SK-N-SH (cell line): ENCODE measurements at regions not wholly inside any gene's neighbourhood (a gene's known extent, or its start where the extent isn't known, plus 50 kb on each side); places are given as distances from the start of the nearest gene placed in this dataset.

Source experiments
- CTCF ChIA-PET: fragments of 300-600, 350-600 bp; formaldehyde crosslinking; extraction: SDS; loops from one replicate; lab custom pipeline; 2021; lab: Yijun Ruan, JAX
- POLR2A ChIA-PET: fragments of 350-600 bp; sonication (Branson Sonifier 250); formaldehyde crosslinking; extraction: SDS; loops from one replicate; lab custom pipeline; 2020; ENCODE audit warnings: antibody characterized with exemption, inconsistent platforms; lab: Yijun Ruan, JAX
- DNase-seq: peaks from one replicate; pipeline ENCODE4 v3.0.0; 2012
- H2AFZ ChIP-seq: fragments of 200-600 bp; sonication (generic); 2 replicates; pipeline ENCODE4 v1.8.1; 2016; ENCODE audit warnings: antibody characterized with exemption, mild to moderate bottlenecking, low read depth
- H3F3A ChIP-seq: fragments of 200-600 bp; sonication (generic); replicated peaks from 2 replicates; pipeline ENCODE3; 2016; ENCODE audit warnings: antibody characterized with exemption, mild to moderate bottlenecking; ENCODE audit not compliant: insufficient read depth
- H3K27ac ChIP-seq, 2 experiments: fragments of 200-500 bp in 1 of 2; fragments of 200-600 bp in 1 of 2; sonication (Bioruptor generic) in 1 of 2; sonication (generic), shearing (Covaris generic) in 1 of 2; 2 replicates each; pipeline versions ENCODE4 v1.5.1 to v1.6.1; 2014 to 2016; ENCODE audit warnings: low read depth in 2 of 2, inconsistent platforms in 1 of 2, low read length in 1 of 2, mild to moderate bottlenecking in 1 of 2, mixed read lengths in 1 of 2
- H3K27me3 ChIP-seq: fragments of 200-600 bp; sonication (generic), shearing (Covaris generic); 2 replicates; pipeline ENCODE4 v1.6.1; 2016; ENCODE audit warnings: mixed run types; ENCODE audit not compliant: insufficient read depth
- H3K36me3 ChIP-seq, 2 experiments: fragments of 200-500 bp in 1 of 2; fragments of 200-600 bp in 1 of 2; sonication (Bioruptor generic) in 1 of 2; sonication (generic) in 1 of 2; replicated peaks in 1 of 2; 2 replicates each; pipeline versions ENCODE3 to v1.5.1; 2014 to 2016; ENCODE audit warnings: low read length in 1 of 2, mild to moderate bottlenecking in 1 of 2; ENCODE audit not compliant: insufficient read depth in 2 of 2, control insufficient read depth in 1 of 2
- H3K4me1 ChIP-seq, 2 experiments: fragments of 200-500 bp in 1 of 2; fragments of 200-600 bp in 1 of 2; sonication (Bioruptor generic) in 1 of 2; sonication (generic), shearing (Covaris generic) in 1 of 2; 2 replicates each; pipeline versions ENCODE4 v1.5.1 to v1.6.1; 2014 to 2016; ENCODE audit warnings: low read depth in 1 of 2, low read length in 1 of 2, mixed run types in 1 of 2; ENCODE audit not compliant: insufficient read depth in 2 of 2, control insufficient read depth in 1 of 2
- H3K4me2 ChIP-seq: fragments of 200-600 bp; sonication (generic), shearing (Covaris generic); 2 replicates; pipeline ENCODE4 v1.6.1; 2017; ENCODE audit warnings: mixed run types
- H3K4me3 ChIP-seq, 2 experiments: fragments of 200-500 bp in 1 of 2; fragments of 200-600 bp in 1 of 2; sonication (Bioruptor generic) in 1 of 2; sonication (generic), shearing (Covaris generic) in 1 of 2; 2 replicates each; pipeline versions ENCODE4 v1.5.1 to v1.8.1; 2014 to 2016; ENCODE audit warnings: low read depth in 2 of 2, inconsistent platforms in 1 of 2, low read length in 1 of 2, mild to moderate bottlenecking in 1 of 2, mixed read lengths in 1 of 2, moderate library complexity in 1 of 2
- H3K79me2 ChIP-seq: fragments of 200-600 bp; sonication (generic); 2 replicates; pipeline ENCODE4 v1.8.1; 2017; ENCODE audit warnings: mild to moderate bottlenecking; ENCODE audit not compliant: insufficient read depth
- H3K9ac ChIP-seq: fragments of 200-600 bp; sonication (generic); 2 replicates; pipeline ENCODE4 v1.6.1; 2017; ENCODE audit warnings: mixed run types
- H3K9me2 ChIP-seq: fragments of 200-600 bp; sonication (generic); 2 replicates; pipeline ENCODE4 v1.6.1; 2017; ENCODE audit warnings: mixed run types
- H3K9me3 ChIP-seq: fragments of 200-600 bp; sonication (generic); 2 replicates; pipeline ENCODE4 v1.6.1; 2017; ENCODE audit warnings: mixed run types, mild to moderate bottlenecking, moderate library complexity
- H4K20me1 ChIP-seq: fragments of 200-600 bp; sonication (generic); 2 replicates; pipeline ENCODE4 v1.6.1; 2017; ENCODE audit warnings: mild to moderate bottlenecking, mixed run types; ENCODE audit not compliant: insufficient read depth
- ELF1 ChIP-seq: IDR thresholded peaks from 2 replicates; pipeline ENCODE4 v1.4.0; 2012
- EZH2phosphoT487 ChIP-seq: fragments of 200-600 bp; sonication (generic); IDR thresholded peaks from 2 replicates; pipeline ENCODE4 v1.6.1; 2017; ENCODE audit warnings: low read depth, mixed run types, mild to moderate bottlenecking, antibody characterized with exemption, moderate library complexity, borderline replicate concordance
- FOSL2 ChIP-seq: IDR thresholded peaks from 2 replicates; pipeline ENCODE4 v1.4.0; 2012; ENCODE audit warnings: low read depth, mild to moderate bottlenecking, moderate library complexity, borderline replicate concordance
- FOXJ3 ChIP-seq: sonication (generic); formaldehyde crosslinking; IDR thresholded peaks from 2 replicates; pipeline ENCODE4 v1.5.1; 2020; ENCODE audit warnings: mild to moderate bottlenecking, missing genetic modification reagents
- FOXM1 ChIP-seq: IDR thresholded peaks from 2 replicates; pipeline ENCODE4 v1.4.0; 2012; ENCODE audit warnings: low read depth, mild to moderate bottlenecking
- GATA2 ChIP-seq: sonication (generic); formaldehyde crosslinking; IDR thresholded peaks from 2 replicates; pipeline ENCODE4 v1.5.0; 2020; ENCODE audit warnings: mild to moderate bottlenecking, missing genetic modification reagents
- JUND ChIP-seq: IDR thresholded peaks from 2 replicates; pipeline ENCODE4 v1.4.0; 2012
- MAX ChIP-seq: IDR thresholded peaks from 2 replicates; pipeline ENCODE4 v1.4.0; 2012; ENCODE audit warnings: low read depth
- NFIC ChIP-seq: IDR thresholded peaks from 2 replicates; pipeline ENCODE4 v1.4.0; 2012; ENCODE audit warnings: borderline replicate concordance
- REST ChIP-seq: IDR thresholded peaks from 2 replicates; pipeline ENCODE4 v1.6.1; 2012; ENCODE audit warnings: mild to moderate bottlenecking, low read depth, low read length, moderate library complexity
- RFX5 ChIP-seq: IDR thresholded peaks from 2 replicates; pipeline ENCODE4 v1.6.1; 2012; ENCODE audit warnings: mild to moderate bottlenecking, improper control_type of control experiment, low read length
- RXRA ChIP-seq: IDR thresholded peaks from 2 replicates; pipeline ENCODE4 v1.4.0; 2012; ENCODE audit warnings: low read depth, mild to moderate bottlenecking, borderline replicate concordance
- SIN3A ChIP-seq: IDR thresholded peaks from 2 replicates; pipeline ENCODE4 v1.6.1; 2012; ENCODE audit warnings: low read depth, mild to moderate bottlenecking, low read length, moderate library complexity, borderline replicate concordance
- SMC3 ChIP-seq: IDR thresholded peaks from 2 replicates; pipeline ENCODE4 v1.6.1; 2012; ENCODE audit warnings: low read depth, low read length, improper control_type of control experiment
- TEAD4 ChIP-seq: IDR thresholded peaks from 2 replicates; pipeline ENCODE4 v1.4.0; 2012; ENCODE audit warnings: mild to moderate bottlenecking, borderline replicate concordance; ENCODE audit not compliant: insufficient read depth
- YY1 ChIP-seq: IDR thresholded peaks from 2 replicates; pipeline ENCODE4 v1.4.0; 2012; ENCODE audit warnings: low read depth, mild to moderate bottlenecking
- ZBTB33 ChIP-seq: IDR thresholded peaks from 2 replicates; pipeline ENCODE4 v1.4.0; 2012; ENCODE audit warnings: low read depth, borderline replicate concordance
- WGBS: methylation state at CpG from one replicate; pipeline ENCODE4 v1.1.6; 2017; ENCODE audit warnings: low lambda C conversion rate; 5-methylcytosine and 5-hydroxymethylcytosine counted together

- Histone ChIP-seq H3K27ac (no peak overlapping the region), H3K79me2 (no peaks in the 10 kb centered on the region), H3F3A (peaks cover 4% of the 10 kb centered on the region), H3K36me3 (no peaks in the 10 kb centered on the region), H4K20me1 (no peaks in the 10 kb centered on the region), H3K4me2 (no peak overlapping the region), H3K27me3 (no peaks in the 10 kb centered on the region), H2AFZ (no peak overlapping the region), H3K9me3 (no peaks in the 10 kb centered on the region), H3K9me2 (no peaks in the 10 kb centered on the region), H3K9ac (no peak overlapping the region), H3K4me3 (no peak overlapping the region), H3K4me1 (no peaks in the 10 kb centered on the region)
- no peak for DNase-seq
- CTCF ChIA-PET: no interaction called here
- POLR2A ChIA-PET: no interaction called here
- no peak for TF ChIP-seq YY1
- no peak for TF ChIP-seq FOSL2
- no peak for TF ChIP-seq ELF1
- TF ChIP-seq SMC3: no peak
- TF ChIP-seq FOXJ3 (CRISPR knock-in tag): no peak
- TF ChIP-seq GATA2 (CRISPR knock-in tag): no peak
- no peak for TF ChIP-seq FOXM1
- TF ChIP-seq RFX5: no peak
- no peak for TF ChIP-seq ZBTB33
- TF ChIP-seq MAX: no peak
- no peak for TF ChIP-seq TEAD4
- TF ChIP-seq SIN3A: no peak
- TF ChIP-seq JUND: no peak
- no peak for TF ChIP-seq REST
- TF ChIP-seq NFIC: no peak
- no peak for TF ChIP-seq EZH2phosphoT487
- no peak for TF ChIP-seq RXRA
- 77% methylated on average over 13 of the region's 13 CpGs for WGBS
These were observed 114.8 kb downstream of the FGF18 start for GRCh38 chr5:171534043-171534895.
